Ovary (tissue), 3 donors: ENCODE measurements at regions not wholly inside any gene's neighbourhood (a gene's known extent, or its start where the extent isn't known, plus 50 kb on each side); places are given as distances from the start of the nearest gene placed in this dataset.

Experiments used
- CTCF ChIP-seq, 3 donors: fragments of 450-650 bp in 2 of 3; fragments of 200-600 bp in 1 of 3; IDR thresholded peaks; one replicate each; pipeline versions ENCODE4 v1.5.1 to v1.8.0; 2016 to 2022; ENCODE audit warnings: antibody characterized with exemption in 3 of 3, mild to moderate bottlenecking in 1 of 3
- POLR2A ChIP-seq: fragments of 450-650 bp; IDR thresholded peaks from one replicate; pipeline ENCODE4 v1.6.1; 2017; ENCODE audit warnings: antibody characterized with exemption, mild to moderate bottlenecking, moderate library complexity
- donor health status: DM: no; HTN: no; CAD: no.

DNA sequence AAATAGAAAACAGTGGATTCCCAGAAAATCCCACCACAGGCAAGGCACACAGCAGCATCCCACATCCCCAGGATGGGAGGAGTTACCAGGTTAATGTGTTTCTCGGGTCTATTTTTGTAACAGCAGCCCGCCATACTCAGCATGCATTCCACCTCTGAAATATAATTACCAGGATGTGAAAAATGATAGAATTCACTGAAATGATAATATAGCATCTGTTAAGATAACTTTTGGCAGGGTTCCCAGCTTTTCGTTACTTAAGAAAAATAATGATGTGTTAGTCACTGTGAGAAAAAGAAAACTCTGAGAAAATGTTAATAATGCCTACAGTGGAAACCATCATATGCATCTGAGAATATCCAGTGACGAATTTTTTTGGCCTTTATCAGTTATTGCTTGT lies 87.1 kb downstream of the VCX2 start:
- TF ChIP-seq CTCF (IDR thresholded peaks at IDR 0.05) (no peak), POLR2A (no peak)
